Ovary (tissue), 3 donors: ENCODE measurements at regions not wholly inside any gene's neighbourhood (a gene's known extent, or its start where the extent isn't known, plus 50 kb on each side); places are given as distances from the start of the nearest gene placed in this dataset.

Source experiments
- EP300 ChIP-seq: sonication (generic); formaldehyde crosslinking; IDR thresholded peaks from one replicate; pipeline ENCODE4 v1.6.1; 2017; ENCODE audit warnings: antibody characterized with exemption
- POLR2A ChIP-seq: fragments of 450-650 bp; IDR thresholded peaks from one replicate; pipeline ENCODE4 v1.6.1; 2017; ENCODE audit warnings: antibody characterized with exemption, mild to moderate bottlenecking, moderate library complexity
- TF ChIP-seq, protein P1 (sequence below), 3 donors: fragments of 450-650 bp in 2 of 3; fragments of 200-600 bp in 1 of 3; IDR thresholded peaks; one replicate each; pipeline versions ENCODE4 v1.5.1 to v1.8.0; 2016 to 2022; ENCODE audit warnings: antibody characterized with exemption in 3 of 3, mild to moderate bottlenecking in 1 of 3
- donor health status: DM: no; HTN: no; CAD: no.

DNA sequence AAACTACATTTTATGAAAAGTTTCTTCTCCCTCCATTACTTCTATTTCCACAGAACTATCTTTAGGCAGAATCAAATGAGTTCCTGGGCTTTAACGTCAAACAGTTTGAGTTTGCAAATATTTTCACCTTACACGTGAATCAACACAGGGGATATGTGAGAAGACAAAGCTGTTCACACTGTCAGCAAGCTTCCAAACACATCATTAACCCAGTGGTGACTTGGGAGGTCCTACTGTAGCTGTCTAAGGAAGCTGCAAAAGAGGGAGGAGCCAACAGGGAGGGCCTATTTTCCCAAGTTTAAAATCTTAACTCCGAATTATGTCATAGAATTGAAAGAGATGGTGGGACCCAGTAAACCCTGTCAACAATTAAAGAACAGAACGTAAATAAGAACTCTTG is 337.8 kb upstream of the DNAJC19 start:
- TF ChIP-seq EP300 (no peak), POLR2A (no peak)
- TF ChIP-seq, protein P1, sequence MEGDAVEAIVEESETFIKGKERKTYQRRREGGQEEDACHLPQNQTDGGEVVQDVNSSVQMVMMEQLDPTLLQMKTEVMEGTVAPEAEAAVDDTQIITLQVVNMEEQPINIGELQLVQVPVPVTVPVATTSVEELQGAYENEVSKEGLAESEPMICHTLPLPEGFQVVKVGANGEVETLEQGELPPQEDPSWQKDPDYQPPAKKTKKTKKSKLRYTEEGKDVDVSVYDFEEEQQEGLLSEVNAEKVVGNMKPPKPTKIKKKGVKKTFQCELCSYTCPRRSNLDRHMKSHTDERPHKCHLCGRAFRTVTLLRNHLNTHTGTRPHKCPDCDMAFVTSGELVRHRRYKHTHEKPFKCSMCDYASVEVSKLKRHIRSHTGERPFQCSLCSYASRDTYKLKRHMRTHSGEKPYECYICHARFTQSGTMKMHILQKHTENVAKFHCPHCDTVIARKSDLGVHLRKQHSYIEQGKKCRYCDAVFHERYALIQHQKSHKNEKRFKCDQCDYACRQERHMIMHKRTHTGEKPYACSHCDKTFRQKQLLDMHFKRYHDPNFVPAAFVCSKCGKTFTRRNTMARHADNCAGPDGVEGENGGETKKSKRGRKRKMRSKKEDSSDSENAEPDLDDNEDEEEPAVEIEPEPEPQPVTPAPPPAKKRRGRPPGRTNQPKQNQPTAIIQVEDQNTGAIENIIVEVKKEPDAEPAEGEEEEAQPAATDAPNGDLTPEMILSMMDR (IDR thresholded peaks at IDR 0.05), result no peak
